H9 (cell line): ENCODE measurements at regions not wholly inside any gene's neighbourhood (a gene's known extent, or its start where the extent isn't known, plus 50 kb on each side); places are given as distances from the start of the nearest gene placed in this dataset.

Experiments
- DNase-seq: peaks from one replicate; pipeline ENCODE4 v3.0.0-alpha.2; 2017
- H2AFZ ChIP-seq: one replicate; pipeline ENCODE4 v1.6.1; 2013; ENCODE audit warnings: mild to moderate bottlenecking, low read length, control low read depth, moderate library complexity
- H2AK5ac ChIP-seq: 2 replicates; pipeline ENCODE4 v1.6.1; 2013; ENCODE audit warnings: low read length, control low read depth, mixed read lengths; ENCODE audit not compliant: insufficient read length
- H2BK120ac ChIP-seq: one replicate; pipeline ENCODE4 v1.6.1; 2013; ENCODE audit warnings: low read depth, mild to moderate bottlenecking, low read length, control low read depth, inconsistent platforms; ENCODE audit not compliant: poor library complexity, severe bottlenecking
- H2BK12ac ChIP-seq: 2 replicates; pipeline ENCODE4 v1.6.1; 2013; ENCODE audit warnings: low read length, control low read depth, mixed read lengths, low read depth; ENCODE audit not compliant: insufficient read length
- H2BK15ac ChIP-seq: 2 replicates; pipeline ENCODE4 v1.6.1; 2013; ENCODE audit warnings: low read depth, low read length, control low read depth
- H2BK20ac ChIP-seq: one replicate; pipeline ENCODE4 v1.6.1; 2013; ENCODE audit warnings: low read depth, mild to moderate bottlenecking, low read length, control low read depth, inconsistent platforms; ENCODE audit not compliant: poor library complexity, severe bottlenecking
- H2BK5ac ChIP-seq: 2 replicates; pipeline ENCODE4 v1.6.1; 2013; ENCODE audit warnings: low read length, control low read depth, mixed read lengths; ENCODE audit not compliant: insufficient read length
- H3K14ac ChIP-seq: 2 replicates; pipeline ENCODE4 v1.6.1; 2013; ENCODE audit warnings: low read length, control low read depth; ENCODE audit not compliant: insufficient read depth
- H3K18ac ChIP-seq: 2 replicates; pipeline ENCODE4 v1.6.1; 2013; ENCODE audit warnings: low read depth, mild to moderate bottlenecking, mixed read lengths, low read length, control low read depth; ENCODE audit not compliant: insufficient read length
- H3K23ac ChIP-seq: 2 replicates; pipeline ENCODE4 v1.6.1; 2013; ENCODE audit warnings: low read length, control low read depth, mixed read lengths, low read depth; ENCODE audit not compliant: insufficient read length
- H3K23me2 ChIP-seq: 2 replicates; pipeline ENCODE4 v1.6.1; 2013; ENCODE audit warnings: low read depth, mild to moderate bottlenecking, mixed read lengths, low read length, control low read depth; ENCODE audit not compliant: insufficient read length, poor library complexity, severe bottlenecking
- H3K27ac ChIP-seq: 2 replicates; pipeline ENCODE4 v1.5.1; 2013; ENCODE audit warnings: low read length, control low read depth, mixed read lengths, low read depth; ENCODE audit not compliant: insufficient read length
- H3K27me3 ChIP-seq: 2 replicates; pipeline ENCODE4 v1.6.1; 2013; ENCODE audit warnings: low read length, control low read depth, inconsistent platforms; ENCODE audit not compliant: insufficient read depth
- H3K4ac ChIP-seq: 2 replicates; pipeline ENCODE4 v1.6.1; 2013; ENCODE audit warnings: low read depth, mild to moderate bottlenecking, control low read depth, inconsistent platforms, low read length, moderate library complexity
- H3K4me1 ChIP-seq: 2 replicates; pipeline ENCODE4 v1.6.1; 2013; ENCODE audit warnings: low read length, control low read depth, inconsistent platforms; ENCODE audit not compliant: insufficient read depth
- H3K4me2 ChIP-seq: 2 replicates; pipeline ENCODE4 v1.6.1; 2013; ENCODE audit warnings: low read length, control low read depth, mixed read lengths; ENCODE audit not compliant: insufficient read length, insufficient read depth
- H3K56ac ChIP-seq: 2 replicates; pipeline ENCODE4 v1.6.1; 2013; ENCODE audit warnings: low read depth, mild to moderate bottlenecking, mixed read lengths, low read length, control low read depth; ENCODE audit not compliant: insufficient read length
- H3K79me1 ChIP-seq: 2 replicates; pipeline ENCODE4 v1.6.1; 2013; ENCODE audit warnings: low read depth, mild to moderate bottlenecking, moderate library complexity, low read length, control low read depth, inconsistent platforms; ENCODE audit not compliant: insufficient read depth, poor library complexity, severe bottlenecking
- H3K79me2 ChIP-seq: 2 replicates; pipeline ENCODE4 v1.6.1; 2013; ENCODE audit warnings: low read length, control low read depth, inconsistent platforms; ENCODE audit not compliant: insufficient read depth
- H3K9ac ChIP-seq: 2 replicates; pipeline ENCODE4 v1.6.1; 2013; ENCODE audit warnings: low read length, control low read depth, mixed read lengths; ENCODE audit not compliant: insufficient read length; ENCODE audit errors: extremely low read depth
- H3K9me3 ChIP-seq: one replicate; pipeline ENCODE4 v1.6.1; 2013; ENCODE audit warnings: low read depth, low read length, inconsistent platforms; ENCODE audit not compliant: control insufficient read depth
- H3T11ph ChIP-seq: one replicate; pipeline ENCODE4 v1.6.1; 2013; ENCODE audit warnings: mild to moderate bottlenecking, low read length, control low read depth, inconsistent platforms
- H4K20me1 ChIP-seq: one replicate; pipeline ENCODE4 v1.6.1; 2013; ENCODE audit not compliant: control insufficient read depth, insufficient read length, insufficient read depth
- H4K5ac ChIP-seq: 2 replicates; pipeline ENCODE4 v1.6.1; 2013; ENCODE audit warnings: low read depth, mild to moderate bottlenecking, mixed read lengths, low read length, control low read depth; ENCODE audit not compliant: insufficient read length
- H4K8ac ChIP-seq: replicated peaks from 2 replicates; pipeline ENCODE4 v1.6.1; 2013; ENCODE audit warnings: low read length, control low read depth, mixed read lengths, low read depth; ENCODE audit not compliant: insufficient read length
- H4K91ac ChIP-seq: 2 replicates; pipeline ENCODE4 v1.6.1; 2013; ENCODE audit warnings: low read depth, mild to moderate bottlenecking, moderate library complexity, mixed read lengths, low read length, control low read depth; ENCODE audit not compliant: insufficient read length
- H3K27ac Mint-ChIP-seq, 3 experiments: 2 replicates in 2 of 3; 3 replicates in 1 of 3; pipeline ENCODE4 v1.8.0; 2020 to 2021; ENCODE audit warnings: mixed read lengths in 3 of 3, mild to moderate bottlenecking in 1 of 3, moderate library complexity in 1 of 3
- H3K27me3 Mint-ChIP-seq: 2 replicates; pipeline ENCODE4 v1.8.0; 2021; ENCODE audit warnings: low read depth, mild to moderate bottlenecking, moderate library complexity, mixed read lengths
- H3K36me3 Mint-ChIP-seq, 3 experiments: 2 replicates in 2 of 3; 3 replicates in 1 of 3; pipeline ENCODE4 v1.8.0; 2020 to 2021; ENCODE audit warnings: low read depth in 3 of 3, mixed read lengths in 3 of 3; ENCODE audit not compliant: insufficient read depth in 1 of 3
- H3K4me1 Mint-ChIP-seq, 2 experiments: 2 replicates each; pipeline ENCODE4 v1.8.0; 2020; ENCODE audit warnings: mixed read lengths in 2 of 2
- H3K4me3 Mint-ChIP-seq, 2 experiments: 2 replicates in 1 of 2; 3 replicates in 1 of 2; pipeline ENCODE4 v1.8.0; 2020 to 2021; ENCODE audit warnings: mild to moderate bottlenecking in 2 of 2, mixed read lengths in 2 of 2, moderate library complexity in 1 of 2
- H3K9me3 Mint-ChIP-seq, 2 experiments: 2 replicates in 1 of 2; 3 replicates in 1 of 2; pipeline ENCODE4 v1.8.0; 2020; ENCODE audit warnings: mild to moderate bottlenecking in 2 of 2, mixed read lengths in 2 of 2, moderate library complexity in 1 of 2
- CTCF ChIP-seq: fragments of 200-600 bp; sonication (generic); conservative IDR thresholded peaks from 3 replicates; pipeline ENCODE4 v1.8.0; 2021; ENCODE audit warnings: antibody characterized with exemption, mild to moderate bottlenecking
- WGBS: extraction: QIAGEN DNeasy Blood & Tissue Kit; methylation state at CpG from one replicate; pipeline ENCODE4 v1.1.7; 2013; ENCODE audit warnings: missing lambda C conversion rate, low lambda C conversion rate, mixed read lengths; ENCODE audit not compliant: insufficient read length; ENCODE audit errors: extremely low coverage; 5-methylcytosine and 5-hydroxymethylcytosine counted together

- no peak overlapping the region for H3T11ph ChIP-seq
- no peaks in the 10 kb centered on the region for H3K9me3 ChIP-seq
- no peak for DNase-seq
- Mint-ChIP-seq H3K36me3 (no peaks in the 10 kb centered on the region), H3K27me3 (no peaks in the 10 kb centered on the region), H3K4me1 (peaks cover 21 to 23% of the 10 kb centered on the region in 2 experiments), H3K27ac (no peak overlapping the region), H3K4me3 (no peak overlapping the region), H3K9me3 (no peaks in the 10 kb centered on the region)
- no peak overlapping the region for H2AFZ ChIP-seq
- no CpG with 5 or more reads among the region's 1 CpG for WGBS
- no peaks in the 10 kb centered on the region for H3K27me3 ChIP-seq
- H3K4me2 ChIP-seq = no peak overlapping the region
- no peak overlapping the region for H3K27ac ChIP-seq
- TF ChIP-seq CTCF = no peak
- H3K56ac ChIP-seq = no peak overlapping the region
- no peak overlapping the region for H4K5ac ChIP-seq
- no peak overlapping the region for H3K14ac ChIP-seq
- H3K23me2 ChIP-seq = no peaks in the 10 kb centered on the region
- no peak overlapping the region for H3K4ac ChIP-seq
- no peaks in the 10 kb centered on the region for H3K79me1 ChIP-seq
- no peak overlapping the region for H3K23ac ChIP-seq
- H3K9ac ChIP-seq = no peak overlapping the region
- no peak overlapping the region for H2BK20ac ChIP-seq
- H2BK120ac ChIP-seq = no peak overlapping the region
- no peak overlapping the region for H2BK12ac ChIP-seq
- no peaks in the 10 kb centered on the region for H3K79me2 ChIP-seq
- H3K18ac ChIP-seq = no peak overlapping the region
- H2BK5ac ChIP-seq = no peak overlapping the region
- H2BK15ac ChIP-seq = no peak overlapping the region
- no peak overlapping the region for H4K8ac ChIP-seq
- H3K4me1 ChIP-seq = no peaks in the 10 kb centered on the region; the same call in 1 of the 2 replicates
- no peak overlapping the region for H2AK5ac ChIP-seq
- no peaks in the 10 kb centered on the region for H4K20me1 ChIP-seq
- no peak overlapping the region for H4K91ac ChIP-seq
Measured at GRCh38 chr5:68646144-68646543, 430.6 kb downstream of the PIK3R1 start.
